GM20000 (cell line): ENCODE measurements at regions not wholly inside any gene's neighbourhood (a gene's known extent, or its start where the extent isn't known, plus 50 kb on each side); places are given as distances from the start of the nearest gene placed in this dataset.

Experiments
- DNase-seq: peaks from one replicate; pipeline ENCODE4 v3.0.0; 2012; ENCODE audit warnings: low spot score
- TF ChIP-seq, protein P1 (sequence below): IDR thresholded peaks from 2 replicates; pipeline ENCODE4 v1.5.1; 2012; ENCODE audit warnings: mild to moderate bottlenecking, control low read depth; ENCODE audit errors: extremely low read depth, missing control alignments

DNA sequence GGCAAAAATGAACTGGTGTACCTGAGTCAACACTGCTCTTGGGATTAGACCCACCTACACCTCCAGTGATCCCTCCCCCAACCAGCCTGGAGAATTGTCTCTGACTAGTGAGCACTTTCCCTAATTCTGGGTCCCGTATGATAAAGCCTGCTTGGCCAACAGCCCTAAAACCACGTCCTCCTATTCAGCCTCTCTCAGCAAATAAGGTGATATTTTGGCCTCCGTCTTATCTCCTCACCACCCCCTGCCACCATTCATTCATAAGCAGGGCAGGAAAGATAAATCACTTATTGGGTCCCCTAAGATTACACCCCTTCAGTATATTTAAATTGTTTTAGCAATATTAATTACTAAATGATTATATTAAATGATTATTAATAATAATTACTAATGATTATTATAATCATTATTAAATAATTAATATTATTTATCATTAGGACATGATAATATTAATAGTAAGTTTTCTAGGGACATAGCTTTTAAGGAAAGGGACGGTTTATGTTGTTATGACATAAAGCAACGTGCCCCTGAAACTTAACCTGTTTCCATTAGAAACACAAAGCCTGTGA lies 108.0 kb downstream of the DUSP10 start:
- TF ChIP-seq, protein P1, sequence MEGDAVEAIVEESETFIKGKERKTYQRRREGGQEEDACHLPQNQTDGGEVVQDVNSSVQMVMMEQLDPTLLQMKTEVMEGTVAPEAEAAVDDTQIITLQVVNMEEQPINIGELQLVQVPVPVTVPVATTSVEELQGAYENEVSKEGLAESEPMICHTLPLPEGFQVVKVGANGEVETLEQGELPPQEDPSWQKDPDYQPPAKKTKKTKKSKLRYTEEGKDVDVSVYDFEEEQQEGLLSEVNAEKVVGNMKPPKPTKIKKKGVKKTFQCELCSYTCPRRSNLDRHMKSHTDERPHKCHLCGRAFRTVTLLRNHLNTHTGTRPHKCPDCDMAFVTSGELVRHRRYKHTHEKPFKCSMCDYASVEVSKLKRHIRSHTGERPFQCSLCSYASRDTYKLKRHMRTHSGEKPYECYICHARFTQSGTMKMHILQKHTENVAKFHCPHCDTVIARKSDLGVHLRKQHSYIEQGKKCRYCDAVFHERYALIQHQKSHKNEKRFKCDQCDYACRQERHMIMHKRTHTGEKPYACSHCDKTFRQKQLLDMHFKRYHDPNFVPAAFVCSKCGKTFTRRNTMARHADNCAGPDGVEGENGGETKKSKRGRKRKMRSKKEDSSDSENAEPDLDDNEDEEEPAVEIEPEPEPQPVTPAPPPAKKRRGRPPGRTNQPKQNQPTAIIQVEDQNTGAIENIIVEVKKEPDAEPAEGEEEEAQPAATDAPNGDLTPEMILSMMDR, result no peak
- DNase-seq, result no peak

DNA sequence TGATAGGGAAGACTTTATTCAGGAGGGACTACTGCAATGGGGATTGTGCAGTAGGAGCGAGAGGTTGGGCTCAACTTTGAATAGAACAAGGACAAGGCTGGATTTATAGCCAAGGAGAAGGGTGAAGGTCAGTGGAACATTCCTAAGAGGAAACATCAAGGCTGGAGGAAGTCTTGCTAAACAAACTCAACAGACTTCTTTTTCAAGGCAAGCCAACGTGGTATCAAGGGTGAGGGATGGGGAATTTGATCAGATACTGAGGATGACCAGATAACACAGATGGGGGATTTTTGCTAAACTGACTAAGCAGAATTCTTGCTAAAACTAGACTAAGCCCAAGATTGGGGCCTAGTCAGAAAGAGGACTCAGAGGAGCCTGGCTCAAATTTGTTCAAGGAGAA lies 107.3 kb downstream of the DUSP10 start:
- TF ChIP-seq, protein P1, result no peak
- DNase-seq, result no peak

DNA sequence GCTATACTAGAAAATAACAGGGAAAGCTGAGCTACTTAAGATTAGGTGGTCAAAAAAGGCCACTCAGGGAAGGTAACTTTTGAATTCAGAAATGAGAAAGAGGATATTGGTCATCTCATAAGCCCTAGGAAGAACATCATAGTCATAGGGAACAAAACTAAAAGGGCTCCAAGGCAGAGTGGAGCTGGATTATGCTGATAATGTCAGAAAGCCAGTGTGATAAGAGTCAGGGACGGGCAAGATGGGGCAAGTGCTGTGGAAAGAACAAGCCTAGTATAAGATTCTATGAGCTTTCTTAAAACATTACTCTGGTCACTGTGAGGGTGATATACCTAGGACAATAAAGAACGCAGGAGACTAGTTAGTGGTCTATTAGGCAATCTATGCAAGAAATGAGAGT lies 106.6 kb downstream of the DUSP10 start:
- no peak for DNase-seq
- TF ChIP-seq, protein P1, result no peak

DNA sequence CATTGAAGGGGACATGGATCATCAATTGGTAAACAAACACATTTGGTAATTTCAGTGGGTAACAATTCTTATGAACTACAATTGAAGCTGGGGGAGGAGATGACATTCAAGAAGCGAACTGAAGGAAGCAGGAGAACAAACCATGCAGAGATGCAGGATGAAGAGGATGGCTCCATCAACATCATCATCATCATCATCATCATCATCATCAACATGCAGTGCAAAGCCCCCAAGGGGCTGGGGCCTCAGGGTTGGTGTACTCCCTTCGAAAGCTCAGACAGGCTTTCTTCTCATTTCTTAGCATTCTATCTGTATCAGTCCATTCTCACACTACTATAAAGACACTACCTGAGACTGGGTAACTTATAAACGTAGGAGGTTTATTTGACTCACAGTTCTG lies 105.8 kb downstream of the DUSP10 start:
- TF ChIP-seq, protein P1, result no peak
- no peak for DNase-seq

DNA sequence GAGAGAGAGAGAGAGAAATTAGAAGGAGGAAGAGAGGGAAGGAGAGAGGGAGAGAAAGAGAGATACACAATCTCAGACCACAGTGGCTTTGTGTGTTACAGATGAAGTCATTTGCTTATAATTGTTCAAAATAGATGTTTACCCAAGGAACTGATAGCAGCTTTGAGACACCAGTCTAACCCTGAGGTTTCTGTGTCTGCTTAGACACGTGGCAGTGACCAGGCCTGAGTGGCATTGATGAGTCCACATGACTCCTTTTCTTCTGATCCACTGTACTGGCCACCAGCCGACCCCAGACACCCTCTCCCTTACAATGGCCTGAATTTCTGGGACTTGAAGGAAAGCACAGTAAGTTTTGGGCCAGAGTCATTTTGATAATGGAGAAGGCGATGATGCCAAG lies 104.9 kb downstream of the DUSP10 start:
- DNase-seq, result no peak
- TF ChIP-seq, protein P1, result no peak

DNA sequence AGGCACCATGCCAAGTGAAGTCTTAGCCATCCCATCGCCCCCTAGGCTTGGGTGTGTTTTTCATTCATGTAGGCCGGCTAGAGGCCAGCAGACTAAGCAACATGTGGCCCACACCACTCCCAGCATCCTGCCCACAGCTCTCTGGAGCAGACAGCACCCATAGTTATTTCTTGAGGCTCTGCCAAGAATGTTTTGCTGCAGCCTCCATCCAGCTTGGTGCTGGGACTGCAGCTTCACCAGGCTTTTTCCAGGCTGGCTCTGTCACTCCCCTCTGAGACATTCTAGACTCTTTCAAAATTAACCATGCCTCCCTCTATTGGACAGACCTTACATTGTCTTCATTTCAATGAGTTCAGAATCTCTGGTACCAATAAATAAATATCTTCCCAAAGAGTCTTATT lies 104.2 kb downstream of the DUSP10 start:
- DNase-seq, result no peak
- TF ChIP-seq, protein P1, result no peak

DNA sequence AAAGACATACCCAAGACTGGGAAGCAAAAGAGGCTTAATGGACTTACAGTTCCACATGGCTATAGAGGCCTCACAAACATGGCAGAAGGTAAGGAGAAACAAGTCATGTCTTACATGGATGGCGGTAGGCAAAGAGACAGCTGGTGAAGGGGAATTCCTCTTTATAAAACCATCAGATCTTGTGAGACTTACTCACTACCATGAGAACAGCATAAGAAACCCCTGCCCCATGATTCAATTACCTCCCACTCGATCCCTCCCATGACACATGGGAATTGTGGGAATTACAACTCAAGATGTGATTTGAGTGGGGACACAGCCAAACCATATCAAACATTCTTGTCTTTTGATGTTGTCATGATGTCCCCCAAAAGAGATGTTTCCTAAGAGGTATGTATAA lies 103.3 kb downstream of the DUSP10 start:
- DNase-seq, result no peak
- TF ChIP-seq, protein P1, result no peak
